HCT116 (cell line): ENCODE measurements at regions not wholly inside any gene's neighbourhood (a gene's known extent, or its start where the extent isn't known, plus 50 kb on each side); places are given as distances from the start of the nearest gene placed in this dataset.

Source experiments
- ATAC-seq: fragments of 200-7000 bp; cut with Tn5 transposase; 2 replicates; pipeline ENCODE4 v1.9.1; 2020; ENCODE audit warnings: mild to moderate bottlenecking, moderate library complexity
- BruUV-seq: library from RNA; stranded (reverse); fragments of 400-500 nt; replicated peaks from 2 replicates; lab custom pipeline; 2021; lab: Mats Ljungman, UMichigan
- CTCF ChIA-PET: fragments of 300-600 bp; sonication (Branson Sonifier 250); formaldehyde crosslinking; loops from one replicate; lab custom pipeline; 2021; ENCODE audit warnings: antibody characterized with exemption; lab: Charles Lee
- POLR2A ChIA-PET: fragments of 300-600, 350-600 bp; sonication (Branson Sonifier 250); formaldehyde crosslinking; loops from one replicate; lab custom pipeline; 2021; ENCODE audit warnings: antibody characterized with exemption; lab: Charles Lee
- RAD21 ChIA-PET, 2 experiments: fragments of 300-600 bp; sonication (Branson Sonifier 250); formaldehyde crosslinking; loops; one replicate each; lab custom pipeline; 2023; ENCODE audit warnings: low total read pairs in 2 of 2; ENCODE audit not compliant: uncharacterized antibody in 2 of 2, unreplicated experiment in 2 of 2, low non-redundant PET in 1 of 2; lab: Charles Lee
- DNase-seq: peaks from one replicate; pipeline ENCODE4 v3.0.0-alpha.2; 2010; ENCODE audit warnings: low read depth, low spot score
- H2AFZ ChIP-seq: fragments of 200-600 bp; shearing (Covaris generic), sonication (generic); 2 replicates; pipeline ENCODE4 v1.6.1; 2017; ENCODE audit warnings: low read depth, mixed run types, mixed read lengths, antibody characterized with exemption, low read length; ENCODE audit not compliant: poor library complexity, severe bottlenecking
- H3K27ac ChIP-seq: 2 replicates; pipeline ENCODE4 v1.5.1; 2012; ENCODE audit warnings: low read depth, low read length
- H3K27me3 ChIP-seq: fragments of 200-600 bp; sonication (generic); 2 replicates; pipeline ENCODE4 v1.6.1; 2016; ENCODE audit warnings: mixed run types, low read length, mixed read lengths; ENCODE audit not compliant: insufficient read depth
- H3K36me3 ChIP-seq, 2 experiments: fragments of 200-500 bp in 1 of 2; fragments of 200-600 bp in 1 of 2; sonication (Bioruptor generic) in 1 of 2; sonication (generic) in 1 of 2; 2 replicates each; pipeline versions ENCODE4 v1.5.1 to v1.6.1; 2014 to 2016; ENCODE audit warnings: low read length in 2 of 2, inconsistent platforms in 1 of 2, mixed read lengths in 1 of 2, mixed run types in 1 of 2; ENCODE audit not compliant: insufficient read depth in 2 of 2, control insufficient read depth in 1 of 2
- H3K4me1 ChIP-seq, 2 experiments: fragments of 200-600 bp in 1 of 2; sonication (generic) in 1 of 2; 2 replicates each; pipeline versions ENCODE4 v1.5.1 to v1.6.1; 2012 to 2017; ENCODE audit warnings: low read length in 2 of 2, inconsistent platforms in 1 of 2, mild to moderate bottlenecking in 1 of 2, mixed read lengths in 1 of 2, mixed run types in 1 of 2, moderate library complexity in 1 of 2; ENCODE audit not compliant: insufficient read depth in 2 of 2, control insufficient read depth in 1 of 2
- H3K4me2 ChIP-seq: fragments of 200-600 bp; sonication (generic); 2 replicates; pipeline ENCODE4 v1.6.1; 2017; ENCODE audit warnings: mixed run types, low read length, mixed read lengths
- H3K4me3 ChIP-seq, 2 experiments: fragments of 200-600 bp in 1 of 2; sonication (generic) in 1 of 2; replicated peaks in 1 of 2; 2 replicates each; pipeline ENCODE4 v1.5.1; 2011 to 2016; ENCODE audit warnings: low read length in 2 of 2, control low read depth in 1 of 2, low read depth in 1 of 2, mild to moderate bottlenecking in 1 of 2, mixed read lengths in 1 of 2, mixed run types in 1 of 2
- H3K79me2 ChIP-seq: fragments of 200-600 bp; sonication (generic); 2 replicates; pipeline ENCODE4 v1.6.1; 2017; ENCODE audit warnings: mild to moderate bottlenecking, mixed run types, low read length, moderate library complexity, mixed read lengths; ENCODE audit not compliant: insufficient read depth
- H3K9ac ChIP-seq: fragments of 200-600 bp; sonication (generic); 2 replicates; pipeline ENCODE4 v1.6.1; 2016; ENCODE audit warnings: low read length, mixed read lengths
- H3K9me2 ChIP-seq: fragments of 200-600 bp; sonication (generic), shearing (Covaris generic); 2 replicates; pipeline ENCODE4 v1.6.1; 2017; ENCODE audit warnings: mixed run types, mild to moderate bottlenecking, moderate library complexity; ENCODE audit not compliant: insufficient read depth
- H3K9me3 ChIP-seq, 2 experiments: fragments of 200-500 bp in 1 of 2; fragments of 200-600 bp in 1 of 2; sonication (Bioruptor generic) in 1 of 2; sonication (generic) in 1 of 2; 2 replicates each; pipeline ENCODE4 v1.6.1; 2014 to 2017; ENCODE audit warnings: low read length in 2 of 2, mixed read lengths in 2 of 2, inconsistent platforms in 1 of 2, low read depth in 1 of 2, mild to moderate bottlenecking in 1 of 2, mixed run types in 1 of 2, moderate library complexity in 1 of 2; ENCODE audit not compliant: control insufficient read depth in 1 of 2, insufficient read depth in 1 of 2
- H4K20me1 ChIP-seq: fragments of 200-600 bp; sonication (generic), shearing (Covaris generic); 2 replicates; pipeline ENCODE4 v1.6.1; 2017; ENCODE audit warnings: mixed run types, mild to moderate bottlenecking, moderate library complexity; ENCODE audit not compliant: insufficient read depth
- CEBPB ChIP-seq: IDR thresholded peaks from 2 replicates; pipeline ENCODE4 v1.6.1; 2012; ENCODE audit warnings: low read depth
- EZH2phosphoT487 ChIP-seq: fragments of 200-600 bp; IDR thresholded peaks from 2 replicates; pipeline ENCODE4 v1.6.1; 2018; ENCODE audit warnings: antibody characterized with exemption, borderline replicate concordance
- POLR2AphosphoS5 ChIP-seq: IDR thresholded peaks from 2 replicates; pipeline ENCODE4 v1.6.1; 2011; ENCODE audit warnings: mild to moderate bottlenecking, low read depth, low read length, moderate library complexity
- SRF ChIP-seq: IDR thresholded peaks from 2 replicates; pipeline ENCODE4 v1.6.1; 2012; ENCODE audit warnings: low read depth
- TCF7L2 ChIP-seq: IDR thresholded peaks from 2 replicates; pipeline ENCODE4 v1.7.0; 2011; ENCODE audit warnings: borderline replicate concordance, inconsistent platforms; ENCODE audit not compliant: insufficient read depth, insufficient read length; ENCODE audit errors: extremely low read depth
- intact Hi-C: fragments of 100-400 bp; cut with micrococcal nuclease; formaldehyde crosslinking; loops from 2 replicates; pipeline ENCODE4 v1.10.0; 2022
- TF ChIP-seq, protein P1 (sequence below), 3 experiments: fragments of 200-600 bp in 1 of 3; sonication (generic) in 1 of 3; IDR thresholded peaks in 2 of 3; conservative IDR thresholded peaks in 1 of 3; 2 replicates each; pipeline ENCODE4 v1.5.1; 2012 to 2017; ENCODE audit warnings: low read depth in 2 of 3, low read length in 2 of 3, antibody characterized with exemption in 1 of 3, borderline replicate concordance in 1 of 3, control low read depth in 1 of 3, mild to moderate bottlenecking in 1 of 3, mixed read lengths in 1 of 3, mixed run types in 1 of 3, moderate library complexity in 1 of 3; ENCODE audit not compliant: insufficient read depth in 1 of 3

DNA sequence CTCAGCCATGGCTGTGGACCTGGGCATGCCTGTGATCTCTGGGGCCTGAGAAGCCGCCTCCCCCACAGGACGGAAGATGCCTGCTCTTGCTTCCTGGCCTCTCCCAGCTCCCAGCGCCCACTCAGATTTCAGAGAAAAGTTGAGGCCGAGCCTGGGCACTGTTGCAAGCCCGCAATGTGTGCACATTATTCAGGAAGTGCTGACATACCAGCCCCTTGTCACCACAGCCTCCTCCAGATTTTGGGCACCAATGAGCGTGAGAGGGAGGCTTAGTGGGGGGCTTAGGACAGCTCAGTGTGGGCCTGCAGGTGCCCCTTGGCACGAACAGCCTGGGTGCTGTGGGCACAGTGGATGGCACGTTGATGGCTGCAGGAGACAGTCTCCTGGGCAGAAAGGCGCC, 1400.9 kb upstream of the ALCAM start:
- intact Hi-C loops, result no loop called here
- no peak overlapping the region for H2AFZ ChIP-seq
- H3K4me1 ChIP-seq, result no peaks in the 10 kb centered on the region
- H3K36me3 ChIP-seq, result no peaks in the 10 kb centered on the region
- ChIA-PET CTCF (no interaction called here), RAD21 (no interaction called here), POLR2A (no interaction called here)
- H3K27me3 ChIP-seq, result no peaks in the 10 kb centered on the region
- H3K4me3 ChIP-seq, result no peak overlapping the region
- no peak for DNase-seq
- H3K4me2 ChIP-seq, result no peak overlapping the region
- H3K9ac ChIP-seq, result no peak overlapping the region
- TF ChIP-seq EZH2phosphoT487 (no peak), TCF7L2 (no peak), CEBPB (no peak)
- TF ChIP-seq, protein P1, sequence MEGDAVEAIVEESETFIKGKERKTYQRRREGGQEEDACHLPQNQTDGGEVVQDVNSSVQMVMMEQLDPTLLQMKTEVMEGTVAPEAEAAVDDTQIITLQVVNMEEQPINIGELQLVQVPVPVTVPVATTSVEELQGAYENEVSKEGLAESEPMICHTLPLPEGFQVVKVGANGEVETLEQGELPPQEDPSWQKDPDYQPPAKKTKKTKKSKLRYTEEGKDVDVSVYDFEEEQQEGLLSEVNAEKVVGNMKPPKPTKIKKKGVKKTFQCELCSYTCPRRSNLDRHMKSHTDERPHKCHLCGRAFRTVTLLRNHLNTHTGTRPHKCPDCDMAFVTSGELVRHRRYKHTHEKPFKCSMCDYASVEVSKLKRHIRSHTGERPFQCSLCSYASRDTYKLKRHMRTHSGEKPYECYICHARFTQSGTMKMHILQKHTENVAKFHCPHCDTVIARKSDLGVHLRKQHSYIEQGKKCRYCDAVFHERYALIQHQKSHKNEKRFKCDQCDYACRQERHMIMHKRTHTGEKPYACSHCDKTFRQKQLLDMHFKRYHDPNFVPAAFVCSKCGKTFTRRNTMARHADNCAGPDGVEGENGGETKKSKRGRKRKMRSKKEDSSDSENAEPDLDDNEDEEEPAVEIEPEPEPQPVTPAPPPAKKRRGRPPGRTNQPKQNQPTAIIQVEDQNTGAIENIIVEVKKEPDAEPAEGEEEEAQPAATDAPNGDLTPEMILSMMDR (IDR thresholded peaks at IDR 0.05 in 2 of 3, conservative IDR thresholded peaks at IDR 0.05 in 1 of 3; ENCODE audit: borderline replicate concordance in 1 of 3, insufficient read depth in 1 of 3, low read depth in 2 of 3, low read length in 2 of 3), result no peak
- no peaks in the 10 kb centered on the region for H4K20me1 ChIP-seq
- no peak for ATAC-seq
- H3K9me2 ChIP-seq, result no peaks in the 10 kb centered on the region
- BruUV-seq, result no TSS peak
- H3K79me2 ChIP-seq, result no peaks in the 10 kb centered on the region
- no peak overlapping the region for H3K27ac ChIP-seq
- H3K9me3 ChIP-seq, result no peaks in the 10 kb centered on the region

GRCh38 chr3:103966749-103967148, 1400.0 kb upstream of the ALCAM start:
- no TSS peak for BruUV-seq
- Histone ChIP-seq H2AFZ (no peak overlapping the region), H3K4me3 (no peak overlapping the region), H3K4me2 (no peak overlapping the region), H3K79me2 (no peaks in the 10 kb centered on the region), H3K27me3 (no peaks in the 10 kb centered on the region), H3K27ac (no peak overlapping the region), H3K36me3 (no peaks in the 10 kb centered on the region), H3K9me3 (no peaks in the 10 kb centered on the region), H3K9me2 (no peaks in the 10 kb centered on the region), H3K9ac (no peak overlapping the region), H3K4me1 (no peaks in the 10 kb centered on the region), H4K20me1 (no peaks in the 10 kb centered on the region)
- CTCF ChIA-PET, result no interaction called here
- intact Hi-C loops, result no loop called here
- ATAC-seq, result no peak
- TF ChIP-seq POLR2AphosphoS5 (no peak), CEBPB (no peak), SRF (no peak)
- RAD21 ChIA-PET, result no interaction called here
- no peak for DNase-seq
- POLR2A ChIA-PET, result no interaction called here
